ENCODE measurements at regions not wholly inside any gene's neighbourhood (a gene's known extent, or its start where the extent isn't known, plus 50 kb on each side); places are given as distances from the start of the nearest gene placed in this dataset.

DNA sequence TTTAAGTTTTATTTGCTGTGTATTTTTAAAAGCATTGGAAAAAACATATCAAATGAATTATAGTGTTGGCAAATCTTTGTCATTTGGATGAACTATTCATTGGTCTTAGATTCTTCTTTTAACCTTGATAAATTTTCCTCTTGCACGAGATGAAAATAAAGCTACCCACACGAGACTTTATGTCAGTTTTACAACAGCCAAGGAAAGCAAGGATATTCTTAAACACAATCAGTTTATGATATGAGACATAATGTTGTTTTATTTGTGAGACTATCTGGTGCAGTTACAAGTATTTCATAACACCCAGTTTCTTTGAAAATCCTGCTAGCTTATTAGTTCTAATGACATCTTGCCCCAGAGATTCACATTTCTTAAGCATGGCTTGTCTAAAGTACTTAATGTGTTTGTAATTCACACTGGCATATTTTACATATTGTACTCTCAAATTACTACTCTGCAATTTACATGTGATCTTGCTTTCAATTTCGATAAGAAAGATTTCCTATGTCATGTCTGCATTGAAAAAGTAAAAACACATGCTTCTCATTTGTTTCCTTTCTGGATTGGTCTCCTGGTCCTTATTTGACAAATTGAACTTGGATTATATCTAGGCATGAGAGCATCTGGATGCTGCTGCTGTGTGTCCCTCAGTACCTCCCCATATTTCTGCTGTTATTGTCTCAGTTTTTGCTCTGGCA, 955.5 kb upstream of the PCDH9 start:
- Histone ChIP-seq H3K27me3 (no peaks in the 10 kb centered on the region), H3K9me3 (no peaks in the 10 kb centered on the region), H3K4me1 (no peaks in the 10 kb centered on the region), H3K27ac (no peak overlapping the region), H3K4me3 (no peak overlapping the region), H3K36me3 (no peaks in the 10 kb centered on the region)
- ATAC-seq = no peak
- TF ChIP-seq, protein P1, sequence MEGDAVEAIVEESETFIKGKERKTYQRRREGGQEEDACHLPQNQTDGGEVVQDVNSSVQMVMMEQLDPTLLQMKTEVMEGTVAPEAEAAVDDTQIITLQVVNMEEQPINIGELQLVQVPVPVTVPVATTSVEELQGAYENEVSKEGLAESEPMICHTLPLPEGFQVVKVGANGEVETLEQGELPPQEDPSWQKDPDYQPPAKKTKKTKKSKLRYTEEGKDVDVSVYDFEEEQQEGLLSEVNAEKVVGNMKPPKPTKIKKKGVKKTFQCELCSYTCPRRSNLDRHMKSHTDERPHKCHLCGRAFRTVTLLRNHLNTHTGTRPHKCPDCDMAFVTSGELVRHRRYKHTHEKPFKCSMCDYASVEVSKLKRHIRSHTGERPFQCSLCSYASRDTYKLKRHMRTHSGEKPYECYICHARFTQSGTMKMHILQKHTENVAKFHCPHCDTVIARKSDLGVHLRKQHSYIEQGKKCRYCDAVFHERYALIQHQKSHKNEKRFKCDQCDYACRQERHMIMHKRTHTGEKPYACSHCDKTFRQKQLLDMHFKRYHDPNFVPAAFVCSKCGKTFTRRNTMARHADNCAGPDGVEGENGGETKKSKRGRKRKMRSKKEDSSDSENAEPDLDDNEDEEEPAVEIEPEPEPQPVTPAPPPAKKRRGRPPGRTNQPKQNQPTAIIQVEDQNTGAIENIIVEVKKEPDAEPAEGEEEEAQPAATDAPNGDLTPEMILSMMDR (IDR thresholded peaks at IDR 0.05) = no peak
- 36 to 53% methylated on average over 3 of the region's 3 CpGs for WGBS, 2 donors
- intact Hi-C loops (cut with DNase I) = no loop called here
- no peak for DNase-seq

DNA sequence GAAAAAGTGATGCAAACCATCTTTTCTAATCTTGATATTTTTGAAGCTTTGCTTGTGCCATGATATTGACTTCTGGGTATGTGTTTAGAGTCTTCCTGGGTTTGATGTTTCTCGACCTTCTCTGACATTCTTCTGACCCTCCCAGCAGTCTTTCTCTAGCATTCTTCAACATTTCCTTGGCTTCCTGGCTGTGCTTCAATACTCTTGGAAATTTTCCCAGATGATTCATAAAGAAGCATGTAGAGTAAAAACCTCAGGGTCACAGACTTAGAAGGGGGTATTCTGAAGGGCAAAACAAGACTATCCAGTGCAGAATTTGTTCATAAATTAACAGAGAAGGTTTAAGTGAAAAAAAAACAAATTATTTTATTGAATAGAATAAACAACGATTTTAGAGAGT, 946.3 kb upstream of the PCDH9 start:
- intact Hi-C loops (cut with DNase I) = no loop called here
- no peak for DNase-seq
- TF ChIP-seq, protein P1 (IDR thresholded peaks at IDR 0.05) = no peak
- Histone ChIP-seq H3K27ac (no peak overlapping the region), H3K27me3 (no peaks in the 10 kb centered on the region), H3K36me3 (no peaks in the 10 kb centered on the region), H3K4me3 (no peak overlapping the region), H3K4me1 (no peaks in the 10 kb centered on the region), H3K9me3 (peaks cover 0 to 22% (median 0%) of the 10 kb centered on the region in 11 donors)
- 42 to 51% methylated on average over 2 of the region's 2 CpGs for WGBS, 2 donors
- ATAC-seq = no peak

DNA sequence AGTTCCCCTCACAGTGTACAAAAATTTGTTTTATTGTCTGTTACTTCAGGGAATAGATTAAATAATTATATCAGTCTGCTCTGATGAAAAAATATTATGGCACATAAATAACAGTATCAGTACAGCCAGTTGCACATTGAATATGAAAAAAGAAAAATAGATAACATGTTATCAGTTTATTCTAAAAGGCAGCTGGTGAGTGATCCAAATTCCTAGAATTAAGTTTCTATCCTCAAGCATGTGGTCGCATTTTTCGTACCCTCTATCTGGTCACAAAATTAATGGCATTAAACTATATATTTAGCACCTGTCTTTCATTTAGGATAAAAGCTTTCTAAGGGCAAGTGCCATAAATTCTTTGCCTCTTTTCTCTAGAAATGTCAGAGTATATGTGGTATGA, 944.8 kb upstream of the PCDH9 start:
- Histone ChIP-seq H3K4me3 (no peak overlapping the region), H3K9me3 (peaks cover 0 to 34% (median 0%) of the 10 kb centered on the region in 11 donors), H3K36me3 (no peaks in the 10 kb centered on the region), H3K27me3 (no peaks in the 10 kb centered on the region), H3K27ac (no peak overlapping the region), H3K4me1 (no peaks in the 10 kb centered on the region)
- no peak for DNase-seq
- ATAC-seq = no peak
- 76 to 82% methylated on average over 2 of the region's 2 CpGs for WGBS, 2 donors
- TF ChIP-seq, protein P1 (IDR thresholded peaks at IDR 0.05) = no peak
- intact Hi-C loops (cut with DNase I) = no loop called here

DNA sequence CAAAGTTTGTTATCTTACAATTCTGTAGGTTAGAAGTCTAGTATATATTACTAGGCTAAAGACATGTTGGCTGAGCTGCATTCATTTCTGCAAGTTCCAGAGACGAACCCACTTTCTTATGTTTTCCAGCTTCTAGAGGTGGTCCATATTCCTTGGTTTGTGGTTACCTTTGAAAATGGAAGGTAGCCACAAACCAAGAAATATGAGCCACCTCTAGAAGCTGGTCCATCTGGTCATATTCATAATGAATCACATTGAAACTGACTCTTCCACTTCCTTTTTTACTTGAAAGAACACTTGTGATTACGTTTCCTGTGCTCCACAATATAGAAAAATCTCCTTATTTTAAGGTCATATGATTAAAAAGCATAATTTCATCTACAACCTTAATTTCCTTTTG, 943.0 kb upstream of the PCDH9 start:
- WGBS, 2 donors = 71 to 74% methylated on average over 2 of the region's 2 CpGs
- no peak overlapping the region for H3K4me3 ChIP-seq

More for the DNA sequence above, 943.0 kb upstream of the PCDH9 start:
- no peaks in the 10 kb centered on the region for H3K4me1 ChIP-seq
- TF ChIP-seq, protein P1 (IDR thresholded peaks at IDR 0.05) = no peak
- DNase-seq (no peak), ATAC-seq (no peak)
- no peaks in the 10 kb centered on the region for H3K36me3 ChIP-seq
- no peaks in the 10 kb centered on the region for H3K27me3 ChIP-seq
- intact Hi-C loops (cut with DNase I) = no loop called here
- peaks cover 0 to 29% (median 0%) of the 10 kb centered on the region in 11 donors for H3K9me3 ChIP-seq
- no peak overlapping the region for H3K27ac ChIP-seq

All from heart right ventricle (tissue), 16 donors.